Lung microvascular endothelial cell (primary cell): ENCODE measurements at regions not wholly inside any gene's neighbourhood (a gene's known extent, or its start where the extent isn't known, plus 50 kb on each side); places are given as distances from the start of the nearest gene placed in this dataset.
A peak's percentile ranks its signal among the peaks of the same experiment; 100 is the strongest.
"Not testable (repeated sequence)": the region's sequence is repeated elsewhere in the genome, so short reads cannot be mapped to it uniquely, and the experiment has no call there.

ENCODE experiments used
- DNase-seq, 2 donors: peaks; one replicate each; pipeline versions ENCODE4 v3.0.0 to v3.0.0-alpha.2; 2010; ENCODE audit warnings: low read depth in 2 of 2

- no peak for DNase-seq
Measured at GRCh38 chr12:23063206-23063605, 438.2 kb downstream of the ETNK1 start.

GRCh38 chr12:23066095-23066494 lies 441.1 kb downstream of the ETNK1 start:
- DNase-seq = no peak

GRCh38 chr12:23083267-23083666 lies 458.3 kb downstream of the ETNK1 start:
- peak in 1 of 2 donors; percentile 87 for DNase-seq

GRCh38 chr12:23084236-23084995 lies 459.4 kb downstream of the ETNK1 start:
- DNase-seq = peak; percentile 0 to 96

GRCh38 chr12:23088594-23088993 lies 463.6 kb downstream of the ETNK1 start:
- DNase-seq = no peak

GRCh38 chr12:23093488-23093887 lies 468.5 kb downstream of the ETNK1 start:
- DNase-seq = no peak

- no peak for DNase-seq
Measured at GRCh38 chr12:23096321-23096720, 471.4 kb downstream of the ETNK1 start.

GRCh38 chr12:23098110-23098509 lies 473.1 kb downstream of the ETNK1 start:
- no peak for DNase-seq

- DNase-seq = no peak
Measured at GRCh38 chr12:23098517-23098916, 473.5 kb downstream of the ETNK1 start.

GRCh38 chr12:23099104-23099503 lies 474.1 kb downstream of the ETNK1 start:
- DNase-seq = no peak

- DNase-seq = peak in 1 of 2 donors; percentile 7
Measured at GRCh38 chr12:23099604-23100003, 474.6 kb downstream of the ETNK1 start.

- no peak for DNase-seq
Measured at GRCh38 chr12:23108957-23109356, 484.0 kb downstream of the ETNK1 start.

GRCh38 chr12:23113781-23114180 lies 488.8 kb downstream of the ETNK1 start:
- DNase-seq = no peak

GRCh38 chr12:23115984-23116383 lies 491.0 kb downstream of the ETNK1 start:
- DNase-seq = no peak

GRCh38 chr12:23126794-23127193 lies 501.8 kb downstream of the ETNK1 start:
- no peak for DNase-seq

GRCh38 chr12:23127701-23128100 lies 502.7 kb downstream of the ETNK1 start:
- DNase-seq = no peak

GRCh38 chr12:23128462-23128861 lies 503.5 kb downstream of the ETNK1 start:
- no peak for DNase-seq

GRCh38 chr12:23132357-23132756 lies 507.4 kb downstream of the ETNK1 start:
- no peak for DNase-seq

GRCh38 chr12:23133471-23133870 lies 508.5 kb downstream of the ETNK1 start:
- DNase-seq = no peak

GRCh38 chr12:23139026-23139425 lies 514.1 kb downstream of the ETNK1 start:
- peak in 1 of 2 donors; percentile 32 for DNase-seq

GRCh38 chr12:23140710-23141109 lies 515.7 kb downstream of the ETNK1 start:
- no peak for DNase-seq

GRCh38 chr12:23141335-23141734 lies 516.4 kb downstream of the ETNK1 start:
- DNase-seq = no peak

- not testable (repeated sequence) for DNase-seq
Measured at GRCh38 chr12:23146070-23146469, 521.1 kb downstream of the ETNK1 start.

GRCh38 chr12:23168459-23168858 lies 543.5 kb downstream of the ETNK1 start:
- DNase-seq = no peak
